ENCODE measurements at regions not wholly inside any gene's neighbourhood (a gene's known extent, or its start where the extent isn't known, plus 50 kb on each side); places are given as distances from the start of the nearest gene placed in this dataset.

- FAIRE-seq (no peak), DNase-seq (ENCODE audit: insufficient read length) (no peak)
- TF ChIP-seq TAF1 (IDR thresholded peaks at IDR 0.05; ENCODE audit: borderline replicate concordance, low read depth, low read length): no peak
- TF ChIP-seq POLR2AphosphoS5 (IDR thresholded peaks at IDR 0.05; ENCODE audit: low read depth, low read length): no peak
- TF ChIP-seq POLR2A (IDR thresholded peaks at IDR 0.05; ENCODE audit: low read depth, low read length): no peak
These were observed 262.3 kb upstream of the MTNR1B start for GRCh38 chr11:92707173-92707619.

GRCh38 chr11:92707665-92708064 lies 261.8 kb upstream of the MTNR1B start:
- no peak for FAIRE-seq
- TF ChIP-seq POLR2A (IDR thresholded peaks at IDR 0.05; ENCODE audit: low read depth, low read length): no peak
- TF ChIP-seq TAF1 (IDR thresholded peaks at IDR 0.05; ENCODE audit: borderline replicate concordance, low read depth, low read length): no peak
- no peak for TF ChIP-seq POLR2AphosphoS5 (IDR thresholded peaks at IDR 0.05; ENCODE audit: low read depth, low read length)
- DNase-seq (ENCODE audit: insufficient read length): no peak

- no peak for FAIRE-seq
- no peak for DNase-seq (ENCODE audit: insufficient read length)
- TF ChIP-seq TAF1 (IDR thresholded peaks at IDR 0.05; ENCODE audit: borderline replicate concordance, low read depth, low read length) (no peak), POLR2AphosphoS5 (IDR thresholded peaks at IDR 0.05; ENCODE audit: low read depth, low read length) (no peak), POLR2A (IDR thresholded peaks at IDR 0.05; ENCODE audit: low read depth, low read length) (no peak)
These were observed 260.1 kb upstream of the MTNR1B start for GRCh38 chr11:92709329-92709728.

- DNase-seq (ENCODE audit: insufficient read length) (no peak), FAIRE-seq (no peak)
- TF ChIP-seq POLR2A (IDR thresholded peaks at IDR 0.05; ENCODE audit: low read depth, low read length) (no peak), TAF1 (IDR thresholded peaks at IDR 0.05; ENCODE audit: borderline replicate concordance, low read depth, low read length) (no peak), POLR2AphosphoS5 (IDR thresholded peaks at IDR 0.05; ENCODE audit: low read depth, low read length) (no peak)
These were observed 257.5 kb upstream of the MTNR1B start for GRCh38 chr11:92711926-92712325.

GRCh38 chr11:92714111-92714510 lies 255.3 kb upstream of the MTNR1B start:
- no peak for DNase-seq (ENCODE audit: insufficient read length)
- no peak for TF ChIP-seq POLR2A (IDR thresholded peaks at IDR 0.05; ENCODE audit: low read depth, low read length)
- no peak for TF ChIP-seq TAF1 (IDR thresholded peaks at IDR 0.05; ENCODE audit: borderline replicate concordance, low read depth, low read length)
- TF ChIP-seq POLR2AphosphoS5 (IDR thresholded peaks at IDR 0.05; ENCODE audit: low read depth, low read length): no peak
- no peak for FAIRE-seq

GRCh38 chr11:92717240-92717639 lies 252.2 kb upstream of the MTNR1B start:
- no peak for DNase-seq (ENCODE audit: insufficient read length)

GRCh38 chr11:92720385-92720784 lies 249.1 kb upstream of the MTNR1B start:
- DNase-seq (ENCODE audit: insufficient read length) (no peak), FAIRE-seq (no peak)
- TF ChIP-seq POLR2A (IDR thresholded peaks at IDR 0.05; ENCODE audit: low read depth, low read length): no peak
- TF ChIP-seq TAF1 (IDR thresholded peaks at IDR 0.05; ENCODE audit: borderline replicate concordance, low read depth, low read length): no peak
- no peak for TF ChIP-seq POLR2AphosphoS5 (IDR thresholded peaks at IDR 0.05; ENCODE audit: low read depth, low read length)

More at GRCh38 chr11:92717240-92717639, 252.2 kb upstream of the MTNR1B start:
- no peak for TF ChIP-seq POLR2A (IDR thresholded peaks at IDR 0.05; ENCODE audit: low read depth, low read length)
- TF ChIP-seq TAF1 (IDR thresholded peaks at IDR 0.05; ENCODE audit: borderline replicate concordance, low read depth, low read length): no peak
- TF ChIP-seq POLR2AphosphoS5 (IDR thresholded peaks at IDR 0.05; ENCODE audit: low read depth, low read length): no peak
- FAIRE-seq: no peak

GRCh38 chr11:92725352-92725751 lies 244.1 kb upstream of the MTNR1B start:
- FAIRE-seq: no peak
- no peak for TF ChIP-seq TAF1 (IDR thresholded peaks at IDR 0.05; ENCODE audit: borderline replicate concordance, low read depth, low read length)
- no peak for TF ChIP-seq POLR2AphosphoS5 (IDR thresholded peaks at IDR 0.05; ENCODE audit: low read depth, low read length)
- no peak for TF ChIP-seq POLR2A (IDR thresholded peaks at IDR 0.05; ENCODE audit: low read depth, low read length)
- DNase-seq (ENCODE audit: insufficient read length): no peak

GRCh38 chr11:92727123-92727522 lies 242.3 kb upstream of the MTNR1B start:
- FAIRE-seq (no peak), DNase-seq (ENCODE audit: insufficient read length) (no peak)
- TF ChIP-seq POLR2A (IDR thresholded peaks at IDR 0.05; ENCODE audit: low read depth, low read length): no peak
- TF ChIP-seq POLR2AphosphoS5 (IDR thresholded peaks at IDR 0.05; ENCODE audit: low read depth, low read length): no peak
- TF ChIP-seq TAF1 (IDR thresholded peaks at IDR 0.05; ENCODE audit: borderline replicate concordance, low read depth, low read length): no peak

- FAIRE-seq: no peak
- no peak for DNase-seq (ENCODE audit: insufficient read length)
- TF ChIP-seq POLR2A (IDR thresholded peaks at IDR 0.05; ENCODE audit: low read depth, low read length) (no peak), TAF1 (IDR thresholded peaks at IDR 0.05; ENCODE audit: borderline replicate concordance, low read depth, low read length) (no peak), POLR2AphosphoS5 (IDR thresholded peaks at IDR 0.05; ENCODE audit: low read depth, low read length) (no peak)
These were observed 241.7 kb upstream of the MTNR1B start for GRCh38 chr11:92727769-92728168.

- no peak for DNase-seq (ENCODE audit: insufficient read length)
- no peak for TF ChIP-seq POLR2A (IDR thresholded peaks at IDR 0.05; ENCODE audit: low read depth, low read length)
- no peak for TF ChIP-seq TAF1 (IDR thresholded peaks at IDR 0.05; ENCODE audit: borderline replicate concordance, low read depth, low read length)
- TF ChIP-seq POLR2AphosphoS5 (IDR thresholded peaks at IDR 0.05; ENCODE audit: low read depth, low read length): no peak
- no peak for FAIRE-seq
These were observed 240.8 kb upstream of the MTNR1B start for GRCh38 chr11:92728628-92729027.

- FAIRE-seq (no peak), DNase-seq (ENCODE audit: insufficient read length) (no peak)
These were observed 234.4 kb upstream of the MTNR1B start for GRCh38 chr11:92735039-92735438.

More at GRCh38 chr11:92735039-92735438, 234.4 kb upstream of the MTNR1B start:
- TF ChIP-seq POLR2AphosphoS5 (IDR thresholded peaks at IDR 0.05; ENCODE audit: low read depth, low read length) (no peak), POLR2A (IDR thresholded peaks at IDR 0.05; ENCODE audit: low read depth, low read length) (no peak), TAF1 (IDR thresholded peaks at IDR 0.05; ENCODE audit: borderline replicate concordance, low read depth, low read length) (no peak)
